Suprapubic skin (tissue), 4 donors: ENCODE measurements at regions not wholly inside any gene's neighbourhood (a gene's known extent, or its start where the extent isn't known, plus 50 kb on each side); places are given as distances from the start of the nearest gene placed in this dataset.

Experiments used
- DNase-seq, 2 donors: peaks; one replicate each; pipeline ENCODE4 v3.0.0-alpha.2; 2019; ENCODE audit warnings: low spot score in 2 of 2
- H3K27ac ChIP-seq: fragments of 200-600 bp; sonication (generic); one replicate; pipeline ENCODE4 v1.5.1; 2019
- H3K27me3 ChIP-seq: fragments of 200-600 bp; sonication (generic); one replicate; pipeline ENCODE4 v1.5.1; 2019
- H3K36me3 ChIP-seq: fragments of 200-600 bp; sonication (generic); one replicate; pipeline ENCODE4 v1.5.1; 2019
- H3K4me1 ChIP-seq: fragments of 200-600 bp; sonication (generic); one replicate; pipeline ENCODE4 v1.5.1; 2019
- H3K4me3 ChIP-seq: fragments of 200-600 bp; sonication (generic); one replicate; pipeline ENCODE4 v1.5.1; 2019; ENCODE audit warnings: mild to moderate bottlenecking
- H3K9me3 ChIP-seq: fragments of 200-600 bp; sonication (generic); one replicate; pipeline ENCODE4 v1.5.1; 2019
- CTCF ChIP-seq, 2 donors: fragments of 200-600 bp in 1 of 2; fragments of 450-650 bp in 1 of 2; sonication (generic) in 1 of 2; IDR thresholded peaks; one replicate each; pipeline ENCODE4 v1.5.1; 2016 to 2019; ENCODE audit warnings: antibody characterized with exemption in 2 of 2, mild to moderate bottlenecking in 1 of 2, moderate library complexity in 1 of 2
- EP300 ChIP-seq: sonication (generic); formaldehyde crosslinking; IDR thresholded peaks from one replicate; pipeline ENCODE4 v1.6.1; 2017; ENCODE audit warnings: antibody characterized with exemption
- POLR2A ChIP-seq, 2 donors: fragments of 450-650 bp; IDR thresholded peaks; one replicate each; pipeline ENCODE4 v1.6.1; 2017; ENCODE audit warnings: antibody characterized with exemption in 2 of 2, mild to moderate bottlenecking in 2 of 2, moderate library complexity in 2 of 2
- POLR2AphosphoS5 ChIP-seq, 3 donors: sonication (generic); formaldehyde crosslinking; IDR thresholded peaks; one replicate each; pipeline ENCODE4 v1.6.1; 2017; ENCODE audit warnings: antibody characterized with exemption in 3 of 3
- WGBS: methylation state at CpG from one replicate; pipeline ENCODE4 v1.1.5; 2018; 5-methylcytosine and 5-hydroxymethylcytosine counted together

GRCh38 chr12:77387671-77388070 lies 322.3 kb upstream of the E2F7 start:
- H3K27ac ChIP-seq: peak overlapping the region; percentile 57
- H3K4me1 ChIP-seq: no peaks in the 10 kb centered on the region
- no peaks in the 10 kb centered on the region for H3K9me3 ChIP-seq
- no peaks in the 10 kb centered on the region for H3K27me3 ChIP-seq
- no peak overlapping the region for H3K4me3 ChIP-seq
- TF ChIP-seq EP300 (no peak), POLR2A (IDR thresholded peaks at IDR 0.05) (no peak), CTCF (IDR thresholded peaks at IDR 0.05) (no peak), POLR2AphosphoS5 (IDR thresholded peaks at IDR 0.05) (no peak)
- no peak for DNase-seq
- 59% methylated on average over 1 of the region's 1 CpG for WGBS
- no peaks in the 10 kb centered on the region for H3K36me3 ChIP-seq

DNA sequence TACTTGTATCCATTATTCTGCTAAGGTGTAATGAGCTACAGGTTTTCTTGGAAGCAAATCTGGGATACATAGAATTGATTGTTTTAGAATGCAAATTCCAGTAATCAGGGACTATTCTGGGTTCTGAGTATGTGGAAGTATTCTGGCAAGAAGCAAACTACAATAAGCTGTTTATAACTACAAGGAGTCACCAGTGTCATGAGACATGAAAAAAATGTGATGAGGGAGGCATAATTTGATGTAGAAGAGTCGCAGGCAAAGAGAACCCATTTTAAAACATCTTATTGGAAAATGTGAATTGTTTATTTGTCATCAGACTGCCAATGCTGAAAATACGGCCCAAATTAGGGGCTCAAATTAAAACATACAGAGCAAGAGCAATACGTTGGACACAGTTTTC lies 321.8 kb upstream of the E2F7 start:
- no peak for DNase-seq
- Histone ChIP-seq H3K36me3 (no peaks in the 10 kb centered on the region), H3K4me3 (no peak overlapping the region), H3K9me3 (no peaks in the 10 kb centered on the region), H3K27me3 (no peaks in the 10 kb centered on the region), H3K4me1 (no peaks in the 10 kb centered on the region), H3K27ac (peak overlapping the region; percentile 57)
- TF ChIP-seq POLR2A (IDR thresholded peaks at IDR 0.05) (no peak), POLR2AphosphoS5 (IDR thresholded peaks at IDR 0.05) (no peak), EP300 (no peak), CTCF (IDR thresholded peaks at IDR 0.05) (no peak)
- 37% methylated on average over 3 of the region's 3 CpGs for WGBS

DNA sequence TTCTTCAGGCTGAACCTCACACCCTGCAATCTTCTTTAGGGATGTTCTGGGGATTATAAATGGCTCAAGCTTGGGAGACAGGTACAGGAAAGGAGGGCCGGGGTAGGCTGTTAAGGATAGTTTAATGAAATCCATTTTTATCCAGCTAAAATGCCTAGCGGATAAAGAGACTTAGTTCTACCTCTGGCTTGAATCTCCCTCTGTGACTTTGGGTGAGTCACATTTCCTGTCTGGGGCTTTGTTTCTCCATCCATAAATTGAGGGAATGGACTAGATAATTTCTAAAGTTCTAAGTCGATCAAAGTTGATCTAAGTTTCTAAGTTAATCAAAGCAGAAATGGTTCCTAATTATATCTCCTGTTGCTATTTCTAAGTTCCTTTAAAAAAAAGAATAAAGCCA lies 319.6 kb upstream of the E2F7 start:
- no peak overlapping the region for H3K27ac ChIP-seq
- no peak for DNase-seq
- H3K27me3 ChIP-seq: no peaks in the 10 kb centered on the region
- H3K36me3 ChIP-seq: no peaks in the 10 kb centered on the region
- no peaks in the 10 kb centered on the region for H3K9me3 ChIP-seq
- WGBS: 91% methylated on average over 3 of the region's 3 CpGs
- no peak overlapping the region for H3K4me3 ChIP-seq
- no peak for TF ChIP-seq EP300
- TF ChIP-seq POLR2AphosphoS5 (IDR thresholded peaks at IDR 0.05): no peak
- no peak for TF ChIP-seq POLR2A (IDR thresholded peaks at IDR 0.05)
- TF ChIP-seq CTCF (IDR thresholded peaks at IDR 0.05): no peak
- no peaks in the 10 kb centered on the region for H3K4me1 ChIP-seq

DNA sequence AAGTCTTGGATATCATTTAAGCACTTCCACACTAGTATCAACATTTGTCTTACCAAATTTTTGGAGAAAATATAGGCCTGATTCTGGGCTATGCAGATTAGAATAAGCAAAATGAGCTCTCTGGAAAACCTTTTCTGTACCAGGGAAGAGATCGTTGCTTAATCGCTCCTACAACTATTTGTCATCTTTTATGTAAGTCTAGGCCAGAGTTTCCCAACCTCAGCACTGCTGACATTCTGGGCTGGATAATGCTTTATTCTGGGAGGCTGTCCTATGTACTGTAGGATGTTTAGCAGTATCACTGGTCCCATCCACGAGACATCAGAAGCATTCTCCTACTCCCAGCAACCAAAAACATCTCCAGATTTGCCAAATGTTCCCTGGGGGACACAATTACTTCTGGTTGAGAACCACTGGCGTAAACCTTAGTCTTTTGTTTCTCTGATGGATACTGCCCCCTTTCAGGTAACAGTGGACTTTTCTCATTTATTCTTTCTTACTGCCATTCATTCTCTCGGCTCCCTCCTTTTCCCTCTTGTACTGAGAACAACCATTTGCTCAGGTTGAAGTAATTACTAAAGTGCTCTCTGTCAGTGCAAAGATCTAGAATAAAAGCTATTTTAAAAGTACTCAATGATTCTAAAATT lies 316.9 kb upstream of the E2F7 start:
- DNase-seq: no peak
- no peaks in the 10 kb centered on the region for H3K36me3 ChIP-seq
- no peaks in the 10 kb centered on the region for H3K9me3 ChIP-seq
- no peak overlapping the region for H3K27ac ChIP-seq
- no peaks in the 10 kb centered on the region for H3K27me3 ChIP-seq
- WGBS: 91% methylated on average over 5 of the region's 5 CpGs
- TF ChIP-seq CTCF (IDR thresholded peaks at IDR 0.05) (no peak), POLR2A (IDR thresholded peaks at IDR 0.05) (no peak), EP300 (no peak), POLR2AphosphoS5 (IDR thresholded peaks at IDR 0.05) (no peak)
- no peaks in the 10 kb centered on the region for H3K4me1 ChIP-seq
- no peak overlapping the region for H3K4me3 ChIP-seq

DNA sequence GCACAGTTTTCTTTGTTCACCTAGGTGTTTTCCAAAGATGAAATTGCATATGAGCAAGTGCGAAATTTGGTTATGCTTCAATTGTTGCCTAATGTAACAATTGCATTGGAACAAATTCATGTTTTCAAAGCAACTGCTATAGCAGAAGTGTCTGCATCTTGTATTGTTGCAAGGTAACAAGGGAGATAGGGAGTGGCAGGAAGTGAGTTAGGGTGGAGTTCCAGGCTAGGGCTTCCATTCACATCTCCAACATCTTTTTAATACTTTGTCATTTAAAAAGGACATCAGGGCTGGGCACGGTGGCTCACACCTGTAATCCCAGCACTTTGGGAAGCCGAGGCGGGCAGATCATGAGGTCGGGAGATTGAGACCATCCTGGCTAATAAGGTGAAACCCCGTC lies 312.3 kb upstream of the E2F7 start:
- Histone ChIP-seq H3K27ac (no peak overlapping the region), H3K9me3 (no peaks in the 10 kb centered on the region), H3K36me3 (no peaks in the 10 kb centered on the region), H3K4me3 (no peak overlapping the region), H3K27me3 (no peaks in the 10 kb centered on the region), H3K4me1 (no peaks in the 10 kb centered on the region)
- no peak for DNase-seq
- WGBS: 93% methylated on average over 6 of the region's 6 CpGs
- TF ChIP-seq POLR2A (IDR thresholded peaks at IDR 0.05) (no peak), EP300 (no peak)

GRCh38 chr12:77377116-77377515 lies 311.7 kb upstream of the E2F7 start:
- WGBS: 43% methylated on average over 1 of the region's 1 CpG
- TF ChIP-seq EP300 (no peak), CTCF (IDR thresholded peaks at IDR 0.05) (no peak), POLR2A (IDR thresholded peaks at IDR 0.05) (no peak), POLR2AphosphoS5 (IDR thresholded peaks at IDR 0.05) (no peak)
- Histone ChIP-seq H3K36me3 (no peaks in the 10 kb centered on the region), H3K27ac (no peak overlapping the region), H3K9me3 (no peaks in the 10 kb centered on the region), H3K4me3 (no peak overlapping the region), H3K4me1 (no peaks in the 10 kb centered on the region), H3K27me3 (no peaks in the 10 kb centered on the region)
- DNase-seq: no peak
